ENCODE measurements at regions not wholly inside any gene's neighbourhood (a gene's known extent, or its start where the extent isn't known, plus 50 kb on each side); places are given as distances from the start of the nearest gene placed in this dataset.
"Not testable (repeated sequence)": the region's sequence is repeated elsewhere in the genome, so short reads cannot be mapped to it uniquely, and the experiment has no call there.

- no peak for DNase-seq
Observed at GRCh38 chrX:101823236-101823635, 108.6 kb downstream of the ZMAT1 start.

GRCh38 chrX:101817739-101818138 is 114.1 kb downstream of the ZMAT1 start:
- not testable (repeated sequence) for DNase-seq

- no peak for DNase-seq
Observed at GRCh38 chrX:101813200-101813599, 118.6 kb downstream of the ZMAT1 start.

- DNase-seq = no peak
Observed at GRCh38 chrX:101803451-101803850, 128.4 kb downstream of the ZMAT1 start.

GRCh38 chrX:101799387-101799786 is 132.4 kb downstream of the ZMAT1 start:
- DNase-seq = peak; percentile 71

- DNase-seq = no peak
Observed at GRCh38 chrX:101787934-101788333, 128.3 kb upstream of the ARMCX2 start.

GRCh38 chrX:101785142-101785541 is 125.5 kb upstream of the ARMCX2 start:
- DNase-seq = no peak

GRCh38 chrX:101780421-101780820 is 120.8 kb upstream of the ARMCX2 start:
- DNase-seq = not testable (repeated sequence)

GRCh38 chrX:101774340-101774739 is 114.7 kb upstream of the ARMCX2 start:
- no peak for DNase-seq

- DNase-seq = no peak
Observed at GRCh38 chrX:101764538-101764937, 104.9 kb upstream of the ARMCX2 start.

GRCh38 chrX:101759000-101759399 is 99.3 kb upstream of the ARMCX2 start:
- no peak for DNase-seq

- DNase-seq = no peak
Observed at GRCh38 chrX:101750744-101751143, 91.1 kb upstream of the ARMCX2 start.

- no peak for DNase-seq
Observed at GRCh38 chrX:101749436-101749835, 89.8 kb upstream of the ARMCX2 start.

GRCh38 chrX:101745046-101745445 is 85.4 kb upstream of the ARMCX2 start:
- no peak for DNase-seq

GRCh38 chrX:101744085-101744484 is 84.4 kb upstream of the ARMCX2 start:
- DNase-seq = no peak

- DNase-seq = no peak
Observed at GRCh38 chrX:101740642-101741041, 81.0 kb upstream of the ARMCX2 start.

- DNase-seq = not testable (repeated sequence)
Observed at GRCh38 chrX:101738867-101739266, 79.2 kb upstream of the ARMCX2 start.

- DNase-seq = not testable (repeated sequence)
Observed at GRCh38 chrX:101738411-101738810, 78.8 kb upstream of the ARMCX2 start.

GRCh38 chrX:101736651-101737050 is 77.0 kb upstream of the ARMCX2 start:
- no peak for DNase-seq

GRCh38 chrX:101732870-101733269 is 73.2 kb upstream of the ARMCX2 start:
- DNase-seq = no peak

GRCh38 chrX:101729986-101730385 is 70.3 kb upstream of the ARMCX2 start:
- no peak for DNase-seq

Measured in NCI-H226 (cell line).